ENCODE measurements at regions not wholly inside any gene's neighbourhood (a gene's known extent, or its start where the extent isn't known, plus 50 kb on each side); places are given as distances from the start of the nearest gene placed in this dataset.

DNA sequence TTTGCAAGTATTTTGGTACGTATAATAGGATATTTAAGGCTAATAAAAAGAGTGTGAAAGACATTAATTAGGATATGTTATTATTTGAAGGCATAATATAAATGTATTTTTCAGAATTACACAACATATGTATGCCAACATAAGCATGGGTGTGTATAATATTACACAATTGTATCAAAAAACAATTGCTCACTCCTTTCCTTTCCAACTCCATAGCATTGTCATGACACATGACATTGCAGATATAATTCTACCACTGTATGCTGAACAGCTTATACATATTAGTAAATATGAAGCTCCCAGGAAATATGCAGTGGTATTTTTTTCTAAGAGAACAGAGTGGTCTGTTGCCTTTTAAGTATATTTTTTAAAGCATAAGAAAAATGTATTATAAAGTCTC, 593.1 kb downstream of the TMX3 start:
- H3K27me3 ChIP-seq (ENCODE audit: low read depth, low read length) = no peaks in the 10 kb centered on the region
- no peaks in the 10 kb centered on the region for H3K4me1 ChIP-seq (ENCODE audit: low read length)
- H2AFZ ChIP-seq (ENCODE audit: low read depth, low read length) = no peak overlapping the region
- H3K4me2 ChIP-seq (ENCODE audit: low read length) = no peak overlapping the region
- H3K4me3 ChIP-seq (ENCODE audit: low read length) = no peak overlapping the region
- no peak overlapping the region for H3K27ac ChIP-seq (ENCODE audit: low read length)
- no peaks in the 10 kb centered on the region for H3K36me3 ChIP-seq (replicated peaks; ENCODE audit: low read depth, low read length)
- TF ChIP-seq EZH2phosphoT487 (IDR thresholded peaks at IDR 0.05; ENCODE audit: low read depth) = no peak
- no peak for TF ChIP-seq CTCF (IDR thresholded peaks at IDR 0.05; ENCODE audit: low read depth, low read length)
- H4K20me1 ChIP-seq (ENCODE audit: insufficient read depth, low read length) = no peaks in the 10 kb centered on the region
- H3K9me3 ChIP-seq (ENCODE audit: insufficient read depth, low read length) = no peaks in the 10 kb centered on the region
- no peak overlapping the region for H3K9ac ChIP-seq (ENCODE audit: low read length)
- H3K79me2 ChIP-seq (ENCODE audit: low read length) = no peaks in the 10 kb centered on the region

DNA sequence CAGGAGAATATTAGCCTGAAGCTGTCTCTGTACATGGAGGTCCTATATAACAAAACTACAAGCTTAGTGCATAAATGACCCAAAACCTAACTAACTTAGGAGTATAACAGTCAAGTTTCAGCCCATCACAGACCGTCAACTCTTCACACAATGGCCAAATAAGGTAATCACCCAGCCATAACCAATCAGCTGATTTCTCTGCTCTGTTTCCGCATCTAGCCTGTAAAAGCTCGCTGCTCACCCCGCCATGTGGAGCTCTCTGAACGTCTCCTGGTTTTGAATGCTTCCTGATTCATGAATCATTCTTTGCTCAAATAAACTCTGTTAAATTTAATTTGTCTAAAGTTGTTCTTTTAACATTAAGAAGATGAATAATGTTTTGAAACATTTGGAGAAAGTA, 593.6 kb downstream of the TMX3 start:
- Histone ChIP-seq H3K36me3 (replicated peaks; ENCODE audit: low read depth, low read length) (no peaks in the 10 kb centered on the region), H4K20me1 (ENCODE audit: insufficient read depth, low read length) (no peaks in the 10 kb centered on the region), H3K9ac (ENCODE audit: low read length) (no peak overlapping the region), H3K4me2 (ENCODE audit: low read length) (no peak overlapping the region), H3K27me3 (ENCODE audit: low read depth, low read length) (no peaks in the 10 kb centered on the region), H3K4me1 (ENCODE audit: low read length) (no peaks in the 10 kb centered on the region), H3K9me3 (ENCODE audit: insufficient read depth, low read length) (no peaks in the 10 kb centered on the region), H3K4me3 (ENCODE audit: low read length) (no peak overlapping the region), H3K27ac (ENCODE audit: low read length) (no peak overlapping the region), H3K79me2 (ENCODE audit: low read length) (no peaks in the 10 kb centered on the region), H2AFZ (ENCODE audit: low read depth, low read length) (no peak overlapping the region)
- TF ChIP-seq EZH2phosphoT487 (IDR thresholded peaks at IDR 0.05; ENCODE audit: low read depth) (no peak), CTCF (IDR thresholded peaks at IDR 0.05; ENCODE audit: low read depth, low read length) (no peak)

GRCh38 chr18:68114989-68115388, 598.5 kb upstream of the DSEL start:
- no peaks in the 10 kb centered on the region for H3K36me3 ChIP-seq (replicated peaks; ENCODE audit: low read depth, low read length)

GRCh38 chr18:68104036-68104435, 587.5 kb upstream of the DSEL start:
- no peak overlapping the region for H3K4me2 ChIP-seq (ENCODE audit: low read length)
- H3K36me3 ChIP-seq (replicated peaks; ENCODE audit: low read depth, low read length) = no peaks in the 10 kb centered on the region
- no peaks in the 10 kb centered on the region for H3K27me3 ChIP-seq (ENCODE audit: low read depth, low read length)
- TF ChIP-seq EZH2phosphoT487 (IDR thresholded peaks at IDR 0.05; ENCODE audit: low read depth) = no peak
- H2AFZ ChIP-seq (ENCODE audit: low read depth, low read length) = 0 out of 2 replicates have a peak overlapping the region, but pooled peaks have one; percentile 15
- H3K79me2 ChIP-seq (ENCODE audit: low read length) = no peaks in the 10 kb centered on the region
- no peak overlapping the region for H3K4me3 ChIP-seq (ENCODE audit: low read length)
- H3K9ac ChIP-seq (ENCODE audit: low read length) = no peak overlapping the region
- no peaks in the 10 kb centered on the region for H3K4me1 ChIP-seq (ENCODE audit: low read length)
- no peaks in the 10 kb centered on the region for H3K9me3 ChIP-seq (ENCODE audit: insufficient read depth, low read length)
- H3K27ac ChIP-seq (ENCODE audit: low read length) = no peak overlapping the region
- H4K20me1 ChIP-seq (ENCODE audit: insufficient read depth, low read length) = no peaks in the 10 kb centered on the region

More at GRCh38 chr18:68114989-68115388, 598.5 kb upstream of the DSEL start:
- no peak overlapping the region for H3K27ac ChIP-seq (ENCODE audit: low read length)
- no peak overlapping the region for H3K4me2 ChIP-seq (ENCODE audit: low read length)
- H4K20me1 ChIP-seq (ENCODE audit: insufficient read depth, low read length) = no peaks in the 10 kb centered on the region
- H2AFZ ChIP-seq (ENCODE audit: low read depth, low read length) = no peak overlapping the region
- TF ChIP-seq CTCF (IDR thresholded peaks at IDR 0.05; ENCODE audit: low read depth, low read length) (no peak), EZH2phosphoT487 (IDR thresholded peaks at IDR 0.05; ENCODE audit: low read depth) (no peak)
- H3K27me3 ChIP-seq (ENCODE audit: low read depth, low read length) = no peaks in the 10 kb centered on the region
- H3K4me1 ChIP-seq (ENCODE audit: low read length) = no peaks in the 10 kb centered on the region
- H3K4me3 ChIP-seq (ENCODE audit: low read length) = no peak overlapping the region
- H3K79me2 ChIP-seq (ENCODE audit: low read length) = no peaks in the 10 kb centered on the region
- H3K9me3 ChIP-seq (ENCODE audit: insufficient read depth, low read length) = no peaks in the 10 kb centered on the region
- no peak overlapping the region for H3K9ac ChIP-seq (ENCODE audit: low read length)

GRCh38 chr18:68103561-68103960, 587.0 kb upstream of the DSEL start:
- H3K4me2 ChIP-seq (ENCODE audit: low read length) = no peak overlapping the region
- H3K27ac ChIP-seq (ENCODE audit: low read length) = no peak overlapping the region
- H3K9me3 ChIP-seq (ENCODE audit: insufficient read depth, low read length) = no peaks in the 10 kb centered on the region
- H2AFZ ChIP-seq (ENCODE audit: low read depth, low read length) = no peak overlapping the region
- no peaks in the 10 kb centered on the region for H3K4me1 ChIP-seq (ENCODE audit: low read length)
- H3K4me3 ChIP-seq (ENCODE audit: low read length) = no peak overlapping the region
- no peak overlapping the region for H3K9ac ChIP-seq (ENCODE audit: low read length)
- H3K27me3 ChIP-seq (ENCODE audit: low read depth, low read length) = no peaks in the 10 kb centered on the region
- no peaks in the 10 kb centered on the region for H4K20me1 ChIP-seq (ENCODE audit: insufficient read depth, low read length)
- no peak for TF ChIP-seq CTCF (IDR thresholded peaks at IDR 0.05; ENCODE audit: low read depth, low read length)
- no peak for TF ChIP-seq EZH2phosphoT487 (IDR thresholded peaks at IDR 0.05; ENCODE audit: low read depth)
- no peaks in the 10 kb centered on the region for H3K36me3 ChIP-seq (replicated peaks; ENCODE audit: low read depth, low read length)
- no peaks in the 10 kb centered on the region for H3K79me2 ChIP-seq (ENCODE audit: low read length)

All from OCI-LY3 (cell line).